DOHH2 (cell line): ENCODE measurements at regions not wholly inside any gene's neighbourhood (a gene's known extent, or its start where the extent isn't known, plus 50 kb on each side); places are given as distances from the start of the nearest gene placed in this dataset.

ENCODE experiments used
- CTCF ChIP-seq: fragments of 200-600 bp; sonication (generic); IDR thresholded peaks from one replicate; pipeline ENCODE4 v1.5.1; 2014; ENCODE audit warnings: antibody characterized with exemption, mild to moderate bottlenecking, low read depth, low read length; ENCODE audit not compliant: poor library complexity, severe bottlenecking
- EZH2phosphoT487 ChIP-seq: fragments of 200-600 bp; sonication (generic); IDR thresholded peaks from 2 replicates; pipeline ENCODE4 v1.6.1; 2017; ENCODE audit warnings: borderline replicate concordance, mild to moderate bottlenecking, antibody characterized with exemption, low read length, moderate library complexity, mixed read lengths

- no peak for TF ChIP-seq CTCF
- TF ChIP-seq EZH2phosphoT487 = no peak
These were observed 196.1 kb downstream of the ZNF621 start for GRCh38 chr3:40720863-40721262.
